B cell (primary cell): ENCODE measurements at regions not wholly inside any gene's neighbourhood (a gene's known extent, or its start where the extent isn't known, plus 50 kb on each side); places are given as distances from the start of the nearest gene placed in this dataset.

Source experiments
- ATAC-seq: fragments of 200-7000 bp; cut with Tn5 transposase; one replicate; pipeline ENCODE4 v1.10.0; 2021; ENCODE audit warnings: low read depth, mild to moderate bottlenecking, moderate number of reproducible peaks, moderate library complexity
- CTCF ChIA-PET: fragments of 350-600 bp; sonication (Branson Sonifier 250); formaldehyde crosslinking; loops from one replicate; lab custom pipeline; 2021; ENCODE audit warnings: antibody characterized with exemption, inconsistent platforms; lab: Charles Lee
- POLR2A ChIA-PET: fragments of 350-600 bp; sonication (Branson Sonifier 250); formaldehyde crosslinking; loops from one replicate; lab custom pipeline; 2021; ENCODE audit warnings: antibody characterized with exemption; lab: Charles Lee
- DNase-seq: peaks from one replicate; pipeline ENCODE4 v3.0.0; 2013
- H2AFZ ChIP-seq: 2 replicates; pipeline ENCODE4 v1.6.1; 2012; ENCODE audit warnings: mild to moderate bottlenecking, low read depth, low read length; ENCODE audit not compliant: insufficient read depth, poor library complexity, severe bottlenecking
- H3K27ac ChIP-seq, 2 donors: 1 replicate in 1 of 2; 2 replicates in 1 of 2; pipeline ENCODE4 v1.5.1; 2012 to 2013; ENCODE audit warnings: low read length in 2 of 2, mild to moderate bottlenecking in 2 of 2, moderate library complexity in 1 of 2
- H3K27me3 ChIP-seq, 4 experiments: fragments of 200-600 bp in 1 of 4; sonication (generic) in 1 of 4; replicated peaks in 1 of 4; 1 replicate in 2 of 4; 2 replicates in 2 of 4; pipeline versions ENCODE4 v1.6.1 to v1.7.0; 2013 to 2016; ENCODE audit warnings: low read length in 3 of 4, mild to moderate bottlenecking in 2 of 4, mixed read lengths in 1 of 4, moderate library complexity in 1 of 4; ENCODE audit not compliant: insufficient read depth in 4 of 4, control insufficient read depth in 3 of 4; ENCODE audit errors: control extremely low read depth in 1 of 4
- H3K36me3 ChIP-seq, 2 experiments: replicated peaks in 1 of 2; 1 replicate in 1 of 2; 2 replicates in 1 of 2; pipeline versions ENCODE4 v1.6.1 to v1.7.1; 2013; ENCODE audit warnings: low read length in 1 of 2; ENCODE audit not compliant: insufficient read depth in 2 of 2, control insufficient read depth in 1 of 2; ENCODE audit errors: control extremely low read depth in 1 of 2, extremely low read depth in 1 of 2
- H3K4me1 ChIP-seq, 2 donors: fragments of 200-600 bp in 1 of 2; sonication (generic) in 1 of 2; 1 replicate in 1 of 2; 2 replicates in 1 of 2; pipeline versions ENCODE4 v1.5.1 to v1.6.1; 2013 to 2017; ENCODE audit warnings: low read length in 2 of 2; ENCODE audit not compliant: control insufficient read depth in 2 of 2, insufficient read depth in 2 of 2
- H3K4me2 ChIP-seq: replicated peaks from 2 replicates; pipeline ENCODE3; 2012; ENCODE audit warnings: mild to moderate bottlenecking, low read depth, low read length; ENCODE audit not compliant: poor library complexity, severe bottlenecking
- H3K4me3 ChIP-seq, 5 experiments: fragments of 200-600 bp in 1 of 5; sonication (generic) in 1 of 5; 1 replicate in 3 of 5; 2 replicates in 2 of 5; pipeline versions ENCODE4 v1.5.1 to v1.7.0; 2011 to 2016; ENCODE audit warnings: low read length in 4 of 5, mild to moderate bottlenecking in 4 of 5, low read depth in 2 of 5, control low read depth in 1 of 5, moderate library complexity in 1 of 5; ENCODE audit not compliant: insufficient read depth in 1 of 5; ENCODE audit errors: control extremely low read depth in 1 of 5, extremely low read depth in 1 of 5
- H3K79me2 ChIP-seq: fragments of 200-600 bp; sonication (generic); one replicate; pipeline ENCODE4 v1.6.0; 2016; ENCODE audit warnings: low read length; ENCODE audit not compliant: control insufficient read depth, insufficient read depth
- H3K9ac ChIP-seq: fragments of 200-600 bp; sonication (generic); 2 replicates; pipeline ENCODE4 v1.6.1; 2017; ENCODE audit warnings: mild to moderate bottlenecking, low read length, moderate library complexity
- H3K9me3 ChIP-seq, 3 donors: one replicate each; pipeline versions ENCODE4 v1.6.1 to v1.7.1; 2013; ENCODE audit warnings: low read length in 2 of 3; ENCODE audit not compliant: control insufficient read depth in 2 of 3, insufficient read depth in 1 of 3; ENCODE audit errors: control extremely low read depth in 1 of 3
- H4K20me1 ChIP-seq: 2 replicates; pipeline ENCODE4 v1.6.0; 2012; ENCODE audit warnings: mild to moderate bottlenecking, low read length; ENCODE audit not compliant: insufficient read depth, control insufficient read depth, poor library complexity, severe bottlenecking
- H3K27ac Mint-ChIP-seq: one replicate; pipeline ENCODE4 v1.8.0; 2021; ENCODE audit warnings: mixed read lengths
- H3K27me3 Mint-ChIP-seq: one replicate; pipeline ENCODE4 v1.8.0; 2021; ENCODE audit warnings: mixed read lengths
- H3K4me1 Mint-ChIP-seq: one replicate; pipeline ENCODE4 v1.8.0; 2021; ENCODE audit warnings: mixed read lengths
- H3K4me3 Mint-ChIP-seq: one replicate; pipeline ENCODE4 v1.8.0; 2021; ENCODE audit warnings: mixed read lengths
- H3K9me3 Mint-ChIP-seq: one replicate; pipeline ENCODE4 v1.8.0; 2022; ENCODE audit warnings: mixed read lengths; ENCODE audit not compliant: insufficient read depth
- CTCF ChIP-seq: fragments of 200-600 bp; IDR thresholded peaks from one replicate; pipeline ENCODE4 v1.8.0; 2022; ENCODE audit warnings: antibody characterized with exemption, mild to moderate bottlenecking
- EZH2 ChIP-seq: IDR thresholded peaks from 2 replicates; pipeline ENCODE4 v1.6.1; 2012; ENCODE audit warnings: borderline replicate concordance, low read depth, mild to moderate bottlenecking, moderate library complexity, low read length; ENCODE audit not compliant: insufficient read depth, poor library complexity, severe bottlenecking
- WGBS: methylation state at CpG from one replicate; pipeline ENCODE4 v1.1.5; 2013; ENCODE audit warnings: missing lambda C conversion rate; ENCODE audit not compliant: insufficient coverage; 5-methylcytosine and 5-hydroxymethylcytosine counted together
- intact Hi-C: fragments of 100-400 bp; cut with micrococcal nuclease; formaldehyde crosslinking; loops from one replicate; pipeline ENCODE4 v1.10.0; 2022

GRCh38 chr6:121571455-121571854 lies 136.0 kb downstream of the GJA1 start:
- ATAC-seq (no peak), DNase-seq (no peak)
- no peaks in the 10 kb centered on the region for H3K27me3 ChIP-seq
- no peak overlapping the region for H3K4me2 ChIP-seq
- Mint-ChIP-seq H3K4me3 (no peak overlapping the region), H3K27ac (no peak overlapping the region), H3K9me3 (no peaks in the 10 kb centered on the region), H3K4me1 (peaks cover 3% of the 10 kb centered on the region), H3K27me3 (no peaks in the 10 kb centered on the region)
- POLR2A ChIA-PET, result no interaction called here
- H3K4me3 ChIP-seq, result no peak overlapping the region
- CTCF ChIA-PET, result no interaction called here
- H2AFZ ChIP-seq, result no peak overlapping the region
- H3K79me2 ChIP-seq, result no peaks in the 10 kb centered on the region
- no peaks in the 10 kb centered on the region for H3K4me1 ChIP-seq
- TF ChIP-seq EZH2 (no peak), CTCF (no peak)
- H3K36me3 ChIP-seq, result no peaks in the 10 kb centered on the region
- peaks cover 0 to 10% (median 0%) of the 10 kb centered on the region in 3 donors for H3K9me3 ChIP-seq
- 70% methylated on average over 1 of the region's 1 CpG for WGBS
- H4K20me1 ChIP-seq, result no peaks in the 10 kb centered on the region
- intact Hi-C loops, result no loop called here
- H3K27ac ChIP-seq, result no peak overlapping the region
- no peak overlapping the region for H3K9ac ChIP-seq

- Histone ChIP-seq H3K9me3 (peaks cover 0 to 10% (median 0%) of the 10 kb centered on the region in 3 donors), H2AFZ (no peak overlapping the region), H3K4me1 (no peaks in the 10 kb centered on the region), H3K27ac (no peak overlapping the region), H3K4me3 (no peak overlapping the region), H3K4me2 (no peak overlapping the region), H3K36me3 (no peaks in the 10 kb centered on the region), H3K9ac (no peak overlapping the region), H4K20me1 (no peaks in the 10 kb centered on the region), H3K79me2 (no peaks in the 10 kb centered on the region), H3K27me3 (no peaks in the 10 kb centered on the region)
- no peaks in the 10 kb centered on the region for H3K9me3 Mint-ChIP-seq
- H3K4me3 Mint-ChIP-seq, result no peak overlapping the region
- CTCF ChIA-PET, result no interaction called here
- DNase-seq (no peak), ATAC-seq (no peak)
- H3K27ac Mint-ChIP-seq, result no peak overlapping the region
- no peaks in the 10 kb centered on the region for H3K27me3 Mint-ChIP-seq
- POLR2A ChIA-PET, result no interaction called here
- TF ChIP-seq EZH2 (no peak), CTCF (no peak)
- H3K4me1 Mint-ChIP-seq, result peaks cover 3% of the 10 kb centered on the region
- intact Hi-C loops, result no loop called here
These were observed 138.0 kb downstream of the GJA1 start for GRCh38 chr6:121573481-121573880.
